Fibroblast of lung (primary cell): ENCODE measurements at regions not wholly inside any gene's neighbourhood (a gene's known extent, or its start where the extent isn't known, plus 50 kb on each side); places are given as distances from the start of the nearest gene placed in this dataset.
A peak's percentile ranks its signal among the peaks of the same experiment; 100 is the strongest.

Experiments
- DNase-seq, 2 donors: peaks; one replicate each; pipeline versions ENCODE4 v3.0.0 to v3.0.0-alpha.2; 2010; ENCODE audit warnings: low read depth in 2 of 2
- H2AFZ ChIP-seq: 2 replicates; pipeline ENCODE4 v1.5.1; 2012; ENCODE audit warnings: low read length, control low read depth, inconsistent platforms
- H3K27ac ChIP-seq: 2 replicates; pipeline ENCODE4 v1.5.1; 2011; ENCODE audit warnings: low read length, control low read depth; ENCODE audit not compliant: insufficient read depth
- H3K27me3 ChIP-seq: 2 replicates; pipeline ENCODE4 v1.5.1; 2011; ENCODE audit warnings: mild to moderate bottlenecking, low read length; ENCODE audit not compliant: control insufficient read depth, insufficient read depth
- H3K36me3 ChIP-seq: 2 replicates; pipeline ENCODE4 v1.5.1; 2011; ENCODE audit warnings: low read length; ENCODE audit not compliant: control insufficient read depth, insufficient read depth
- H3K4me1 ChIP-seq: 2 replicates; pipeline ENCODE4 v1.5.1; 2011; ENCODE audit warnings: low read length; ENCODE audit not compliant: control insufficient read depth, insufficient read depth; ENCODE audit errors: extremely low read depth
- H3K4me2 ChIP-seq: 2 replicates; pipeline ENCODE4 v1.5.1; 2011; ENCODE audit warnings: low read length, control low read depth; ENCODE audit not compliant: insufficient read depth; ENCODE audit errors: extremely low read depth
- H3K4me3 ChIP-seq, 4 experiments: fragments of 200-600 bp in 1 of 4; sonication (generic) in 1 of 4; replicated peaks in 1 of 4; 2 replicates each; pipeline ENCODE4 v1.5.1; 2011 to 2016; ENCODE audit warnings: low read length in 4 of 4, low read depth in 3 of 4, mild to moderate bottlenecking in 3 of 4, control low read depth in 2 of 4, inconsistent platforms in 1 of 4, mixed read lengths in 1 of 4; ENCODE audit not compliant: insufficient read depth in 1 of 4; ENCODE audit errors: control extremely low read depth in 1 of 4
- H3K79me2 ChIP-seq: 2 replicates; pipeline ENCODE4 v1.5.1; 2012; ENCODE audit warnings: mild to moderate bottlenecking, low read length, inconsistent platforms; ENCODE audit not compliant: control insufficient read depth, insufficient read depth
- H3K9ac ChIP-seq: 2 replicates; pipeline ENCODE4 v1.5.1; 2011; ENCODE audit warnings: mild to moderate bottlenecking, low read length, control low read depth; ENCODE audit not compliant: insufficient read depth
- H3K9me3 ChIP-seq: 2 replicates; pipeline ENCODE4 v1.5.1; 2012; ENCODE audit warnings: low read depth, low read length; ENCODE audit not compliant: control insufficient read depth, insufficient read depth
- H4K20me1 ChIP-seq: 2 replicates; pipeline ENCODE4 v1.5.1; 2011; ENCODE audit warnings: low read length; ENCODE audit not compliant: control insufficient read depth, insufficient read depth; ENCODE audit errors: extremely low read depth
- CTCF ChIP-seq, 2 donors: IDR thresholded peaks in 1 of 2; conservative IDR thresholded peaks in 1 of 2; 1 replicate in 1 of 2; 2 replicates in 1 of 2; pipeline ENCODE4 v1.5.1; 2011 to 2012; ENCODE audit warnings: low read length in 2 of 2, control low read depth in 1 of 2, inconsistent platforms in 1 of 2, low read depth in 1 of 2, mild to moderate bottlenecking in 1 of 2
- EZH2 ChIP-seq: IDR thresholded peaks from 2 replicates; pipeline ENCODE4 v1.5.1; 2012; ENCODE audit warnings: low read length, control low read depth, mild to moderate bottlenecking; ENCODE audit errors: missing control alignments

GRCh38 chr3:176302271-176302670 is 895.0 kb downstream of the TBL1XR1 start:
- no peaks in the 10 kb centered on the region for H3K4me1 ChIP-seq
- no peaks in the 10 kb centered on the region for H3K9me3 ChIP-seq
- H3K9ac ChIP-seq = no peak overlapping the region
- no peak overlapping the region for H3K4me3 ChIP-seq
- no peaks in the 10 kb centered on the region for H3K79me2 ChIP-seq
- no peaks in the 10 kb centered on the region for H3K36me3 ChIP-seq
- H2AFZ ChIP-seq = no peak overlapping the region
- DNase-seq = no peak
- TF ChIP-seq EZH2 (no peak), CTCF (conservative IDR thresholded peaks at IDR 0.05 in 1 of 2, IDR thresholded peaks at IDR 0.05 in 1 of 2; ENCODE audit: low read depth in 1 of 2, low read length in 2 of 2) (no peak)
- H3K4me2 ChIP-seq = no peak overlapping the region
- no peaks in the 10 kb centered on the region for H3K27me3 ChIP-seq
- H4K20me1 ChIP-seq = no peaks in the 10 kb centered on the region
- no peak overlapping the region for H3K27ac ChIP-seq

- Histone ChIP-seq H3K4me3 (no peak overlapping the region), H3K4me1 (no peaks in the 10 kb centered on the region), H2AFZ (no peak overlapping the region), H3K27ac (no peak overlapping the region), H3K79me2 (no peaks in the 10 kb centered on the region), H3K9ac (no peak overlapping the region), H3K27me3 (no peaks in the 10 kb centered on the region), H3K36me3 (no peaks in the 10 kb centered on the region), H3K4me2 (no peak overlapping the region), H4K20me1 (no peaks in the 10 kb centered on the region), H3K9me3 (no peaks in the 10 kb centered on the region)
- TF ChIP-seq CTCF (conservative IDR thresholded peaks at IDR 0.05 in 1 of 2, IDR thresholded peaks at IDR 0.05 in 1 of 2; ENCODE audit: low read depth in 1 of 2, low read length in 2 of 2) (no peak), EZH2 (no peak)
- peak in 1 of 2 donors; percentile 3 for DNase-seq
These were observed 901.1 kb downstream of the TBL1XR1 start for GRCh38 chr3:176296066-176296597.

GRCh38 chr3:176293276-176293675 is 904.0 kb downstream of the TBL1XR1 start:
- no peaks in the 10 kb centered on the region for H3K4me1 ChIP-seq
- no peaks in the 10 kb centered on the region for H3K9me3 ChIP-seq
- no peak overlapping the region for H3K4me2 ChIP-seq
- H3K79me2 ChIP-seq = no peaks in the 10 kb centered on the region
- no peaks in the 10 kb centered on the region for H3K27me3 ChIP-seq
- no peak overlapping the region for H2AFZ ChIP-seq
- peak in 1 of 2 donors; percentile 12 for DNase-seq
- no peaks in the 10 kb centered on the region for H4K20me1 ChIP-seq
- H3K4me3 ChIP-seq = no peak overlapping the region
- no peak overlapping the region for H3K9ac ChIP-seq
- no peaks in the 10 kb centered on the region for H3K36me3 ChIP-seq
- no peak for TF ChIP-seq CTCF (conservative IDR thresholded peaks at IDR 0.05 in 1 of 2, IDR thresholded peaks at IDR 0.05 in 1 of 2; ENCODE audit: low read depth in 1 of 2, low read length in 2 of 2)
- TF ChIP-seq EZH2 = no peak
- H3K27ac ChIP-seq = no peak overlapping the region
